GM21515 (cell line): ENCODE measurements at regions not wholly inside any gene's neighbourhood (a gene's known extent, or its start where the extent isn't known, plus 50 kb on each side); places are given as distances from the start of the nearest gene placed in this dataset.
"Not testable (repeated sequence)": the region's sequence is repeated elsewhere in the genome, so short reads cannot be mapped to it uniquely, and the experiment has no call there.

ENCODE experiments used
- ATAC-seq: cut with Tn5 transposase; IDR thresholded peaks from one replicate; pipeline ENCODE4 v1.9.1; 2021; ENCODE audit not compliant: unreplicated experiment

DNA sequence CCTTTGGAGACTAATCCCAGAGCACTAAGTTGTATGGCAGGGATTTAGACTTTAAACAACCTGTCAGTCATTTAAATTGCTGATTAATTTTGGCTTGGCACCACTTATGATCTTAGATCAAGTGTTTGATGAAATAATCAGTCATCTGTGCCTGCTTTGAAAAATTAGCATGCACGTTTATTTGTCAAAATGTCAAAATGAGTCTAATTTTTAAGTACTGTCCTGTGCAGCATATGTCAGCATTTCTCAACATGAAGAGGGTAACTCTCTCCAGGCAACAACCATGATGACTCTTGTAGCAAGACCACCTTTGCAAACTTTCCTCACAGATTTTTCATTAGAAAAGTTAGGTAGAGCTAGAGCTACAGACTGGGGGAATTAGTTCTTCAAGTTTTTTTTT lies 155.7 kb upstream of the GJE1 start:
- ATAC-seq, result no peak

DNA sequence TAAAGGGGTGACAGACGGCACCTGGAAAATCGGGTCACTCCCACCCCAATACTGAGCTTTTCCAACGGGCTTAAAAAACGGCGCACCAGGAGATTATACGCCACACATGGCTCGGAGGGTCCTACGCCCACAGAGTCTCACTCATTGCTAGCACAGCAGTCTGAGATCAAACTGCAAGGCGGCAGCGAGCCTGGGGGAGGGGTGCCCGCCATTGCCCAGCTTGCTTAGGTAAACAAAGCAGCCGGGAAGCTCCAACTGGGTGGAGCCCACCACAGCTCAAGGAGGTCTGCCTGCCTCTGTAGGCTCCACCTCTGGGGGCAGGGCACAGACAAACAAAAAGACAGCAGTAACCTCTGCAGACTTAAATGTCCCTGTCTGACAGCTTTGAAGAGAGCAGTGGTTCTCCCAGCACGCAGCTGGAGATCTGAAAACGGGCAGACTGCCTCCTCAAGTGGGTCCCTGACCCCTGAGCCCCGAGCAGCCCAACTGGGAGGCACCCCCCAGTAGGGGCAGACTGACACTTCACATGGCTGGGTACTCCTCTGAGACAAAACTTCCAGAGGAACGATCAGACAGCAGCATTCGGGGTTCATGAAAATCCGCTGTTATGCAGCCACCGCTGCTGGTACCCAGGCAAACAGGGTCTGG lies 162.8 kb upstream of the GJE1 start:
- ATAC-seq, result not testable (repeated sequence)

DNA sequence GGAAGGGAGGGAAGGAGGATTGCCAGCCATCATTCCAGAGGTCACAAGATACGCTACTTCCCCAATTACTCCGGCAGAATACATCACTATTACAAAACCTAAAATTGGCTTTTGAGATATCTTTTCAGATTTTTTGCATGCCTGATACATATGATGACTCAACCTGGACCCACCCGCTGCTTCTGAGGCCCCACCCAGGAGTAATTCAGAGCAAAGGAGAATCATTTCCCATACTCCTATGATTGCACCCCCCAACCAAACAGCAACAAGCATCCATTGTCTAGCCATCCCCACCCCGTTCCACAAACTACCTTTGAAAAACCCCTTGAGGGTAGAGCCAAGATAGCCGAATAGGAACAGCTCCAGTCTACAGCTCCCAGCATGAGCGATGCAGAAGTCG lies 163.5 kb upstream of the GJE1 start:
- ATAC-seq, result no peak

DNA sequence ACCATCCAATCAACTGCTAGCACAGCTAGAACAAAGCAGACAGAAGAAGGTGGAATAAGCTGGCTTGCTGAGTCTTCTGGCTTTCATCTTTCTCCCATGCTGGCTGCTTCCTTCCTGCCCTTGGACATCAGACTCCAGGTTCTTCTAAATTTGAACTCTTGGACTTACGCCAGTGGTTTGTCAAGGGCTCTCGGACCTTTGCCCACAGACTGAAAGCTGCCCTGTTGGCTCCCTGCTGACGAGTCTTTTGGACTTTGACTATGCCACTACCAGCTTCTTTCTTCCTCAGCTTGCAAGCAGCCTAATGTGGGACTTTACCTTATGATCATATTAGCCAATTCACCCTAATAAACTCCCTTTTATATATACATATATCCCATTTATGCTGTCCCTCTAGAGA lies 164.1 kb upstream of the GJE1 start:
- ATAC-seq, result no peak

DNA sequence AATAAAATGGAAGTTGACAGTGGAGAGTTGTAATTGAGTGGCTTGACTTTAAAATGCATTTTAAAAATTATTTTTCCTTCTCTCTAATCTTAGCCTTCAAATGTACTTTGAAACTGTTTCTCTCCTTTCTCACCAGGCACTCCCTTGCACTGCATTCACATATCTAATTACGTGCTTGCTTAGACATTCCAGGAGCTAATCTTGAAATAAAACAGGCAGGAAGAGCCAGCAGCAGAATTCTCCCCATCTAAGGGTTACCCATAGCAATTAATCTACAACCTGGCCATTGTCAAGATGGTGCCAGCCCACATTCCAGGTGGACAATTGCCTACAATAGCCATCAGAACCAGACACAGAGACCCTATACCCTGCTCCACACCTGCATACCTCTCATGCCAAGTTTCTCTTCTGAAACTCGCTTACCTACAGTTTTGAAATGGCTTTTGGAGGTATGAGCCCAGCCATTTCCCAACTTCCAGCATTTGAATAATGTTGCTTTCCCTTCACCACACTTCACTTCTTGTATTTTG lies 167.6 kb upstream of the GJE1 start:
- ATAC-seq, result no peak

DNA sequence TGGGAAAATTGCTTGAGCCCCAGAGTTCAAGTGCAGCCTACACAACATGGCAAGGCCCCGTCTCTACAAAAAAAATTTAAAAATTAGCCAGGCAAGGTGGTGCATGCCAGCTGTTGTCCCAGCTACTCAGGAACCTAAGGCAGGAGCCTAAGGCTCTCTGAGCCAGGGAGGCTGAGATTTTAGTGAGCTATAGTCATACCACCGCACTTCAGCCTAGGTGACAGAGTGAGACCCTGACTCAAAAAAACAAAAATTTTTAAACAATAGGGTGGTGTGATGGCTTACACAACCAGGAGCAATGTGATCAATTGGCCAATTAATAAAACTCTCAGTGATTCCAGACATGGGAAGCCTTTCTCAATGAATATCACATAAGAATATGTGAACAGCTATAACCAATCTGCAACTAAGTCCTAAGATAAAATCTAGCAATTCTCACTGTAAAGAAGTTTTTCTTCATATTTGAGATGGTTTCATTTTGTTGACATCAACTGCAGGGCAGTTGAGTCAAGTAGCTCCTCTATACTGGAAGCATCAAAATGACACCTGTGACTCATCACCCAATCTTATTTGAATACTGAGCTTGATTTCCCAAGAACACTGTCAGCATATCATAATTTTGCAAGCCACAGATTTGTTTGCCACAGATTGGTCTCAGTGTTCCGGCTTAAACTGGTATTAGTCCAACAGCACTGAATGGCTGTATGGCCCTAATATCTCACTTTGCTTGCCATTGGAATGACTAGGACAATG lies 169.0 kb upstream of the GJE1 start:
- no peak for ATAC-seq

DNA sequence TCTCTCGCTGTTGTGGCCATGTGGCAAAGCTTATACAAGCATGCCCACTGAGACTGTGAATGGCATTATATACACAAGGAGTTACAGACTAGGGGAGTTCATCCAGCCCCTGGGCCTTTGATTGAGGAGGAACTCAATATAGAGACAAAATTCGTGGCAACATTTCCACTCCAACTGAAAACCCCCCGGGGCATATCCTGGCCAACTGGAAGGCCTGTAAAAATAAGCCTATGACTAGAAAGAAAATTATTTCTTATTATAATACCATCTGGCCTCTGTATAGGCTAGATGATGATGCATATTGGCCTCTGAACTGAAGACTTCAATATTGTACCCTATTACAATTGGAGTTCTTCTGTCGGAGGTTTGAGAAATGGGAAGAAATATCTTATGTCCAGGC lies 175.5 kb upstream of the GJE1 start:
- ATAC-seq, result no peak

DNA sequence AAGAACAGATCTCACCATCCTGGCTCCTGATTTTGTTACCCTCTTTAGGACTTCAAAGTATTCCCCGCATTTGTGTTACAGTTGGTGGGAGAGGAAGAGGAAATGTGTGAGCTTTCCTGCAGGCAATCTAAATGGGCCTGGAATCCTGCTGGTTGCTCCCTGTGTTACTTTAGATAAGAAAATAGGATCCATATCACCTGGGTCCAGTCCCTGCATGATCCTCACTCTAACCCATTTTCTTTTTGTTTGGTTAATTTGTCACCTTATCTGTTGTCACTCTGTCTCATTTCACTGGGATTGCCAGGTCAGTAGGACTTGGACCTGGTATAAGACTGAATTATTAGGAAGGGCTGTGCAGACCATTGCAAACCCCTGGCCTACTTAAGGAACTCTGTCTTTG lies 175.9 kb upstream of the GJE1 start:
- no peak for ATAC-seq

DNA sequence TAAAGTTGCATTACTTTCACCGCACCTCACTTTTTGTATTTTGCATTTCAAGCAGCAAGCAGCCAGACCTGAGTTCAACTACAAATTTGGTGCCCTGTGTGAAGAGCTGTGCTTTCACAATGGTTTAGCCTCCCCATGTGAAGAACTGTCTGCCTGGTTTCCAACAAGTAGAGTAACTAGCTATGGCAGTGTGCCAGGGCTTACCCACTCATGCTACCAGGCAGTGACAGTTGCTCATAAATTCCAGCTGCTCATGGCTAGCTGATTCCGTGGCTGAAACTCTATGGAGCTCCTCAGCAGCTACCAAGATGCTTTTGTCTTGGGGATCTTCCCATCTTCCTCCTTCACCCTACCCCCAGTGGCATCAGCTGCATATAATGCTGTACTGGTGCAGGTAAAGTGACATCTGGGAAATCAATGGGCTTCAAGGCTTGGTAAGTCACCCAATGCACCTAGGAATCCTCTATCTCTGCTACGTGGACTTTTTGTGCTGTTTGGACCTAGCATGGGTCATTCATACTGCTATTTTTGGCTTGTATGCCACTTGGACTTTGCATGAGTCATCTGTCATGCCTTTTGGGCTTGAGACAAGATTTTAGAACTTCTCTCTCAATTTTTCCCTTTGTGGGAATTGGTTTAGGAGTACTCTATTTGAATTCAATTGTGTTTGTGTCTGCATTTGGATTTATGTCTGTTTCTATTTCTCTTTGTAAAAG lies 176.5 kb upstream of the GJE1 start:
- no peak for ATAC-seq

DNA sequence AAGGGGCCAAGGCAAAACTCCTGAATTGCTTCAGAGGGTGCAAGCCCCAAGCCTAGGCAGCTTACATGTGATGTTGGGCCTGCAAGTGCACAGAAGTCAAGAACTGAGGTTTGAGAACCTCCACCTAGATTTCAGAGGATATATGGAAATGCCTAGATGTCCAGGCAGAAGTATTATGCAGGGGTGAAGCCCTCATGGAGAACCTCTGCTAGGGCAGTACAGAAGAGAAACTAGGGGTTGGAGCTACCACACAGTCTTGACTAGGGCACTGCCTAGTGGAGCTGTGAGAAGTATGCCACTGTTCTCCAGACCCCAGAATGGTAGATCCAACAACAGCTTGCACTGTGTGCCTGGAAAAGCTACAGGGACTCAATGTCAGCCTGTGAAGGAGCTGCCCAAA lies 179.7 kb upstream of the GJE1 start:
- ATAC-seq, result no peak

DNA sequence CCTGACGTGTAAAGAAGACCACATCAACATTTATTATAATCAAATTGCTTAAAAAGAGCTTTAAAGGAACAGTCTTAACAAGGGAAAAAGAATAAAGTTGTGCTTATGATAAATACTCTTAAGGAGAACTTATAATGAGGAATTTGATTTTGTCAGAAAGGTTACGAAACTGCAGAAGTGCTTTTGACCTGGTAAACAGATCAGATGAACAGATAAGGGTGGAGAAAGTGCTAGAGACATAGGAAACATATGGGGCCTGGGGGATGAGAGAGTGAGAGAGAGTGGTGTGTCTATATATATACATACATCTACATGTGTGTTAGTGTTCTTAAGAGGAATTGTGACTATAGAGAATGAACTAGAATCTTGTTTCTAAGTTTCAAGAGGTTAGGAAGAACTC lies 186.2 kb upstream of the GJE1 start:
- ATAC-seq, result no peak

DNA sequence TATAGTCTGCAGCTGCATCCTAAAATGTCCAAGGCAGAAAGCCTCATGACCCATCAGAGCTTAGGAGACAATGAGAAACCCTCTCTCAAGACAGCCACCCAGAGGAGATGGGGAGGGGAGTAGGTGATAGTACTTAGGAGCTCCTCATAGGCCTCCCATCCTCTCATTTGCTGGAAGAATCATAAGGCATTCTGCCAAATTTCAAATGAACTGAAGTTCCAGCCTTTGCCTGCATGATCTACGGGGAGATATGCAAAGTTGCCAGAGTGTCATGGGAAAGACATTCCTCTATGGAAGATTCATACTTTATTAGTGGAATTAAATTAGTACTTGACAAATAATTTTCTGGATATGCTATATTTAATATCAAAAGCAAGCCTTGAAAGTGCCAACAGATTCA lies 194.1 kb upstream of the GJE1 start:
- no peak for ATAC-seq

DNA sequence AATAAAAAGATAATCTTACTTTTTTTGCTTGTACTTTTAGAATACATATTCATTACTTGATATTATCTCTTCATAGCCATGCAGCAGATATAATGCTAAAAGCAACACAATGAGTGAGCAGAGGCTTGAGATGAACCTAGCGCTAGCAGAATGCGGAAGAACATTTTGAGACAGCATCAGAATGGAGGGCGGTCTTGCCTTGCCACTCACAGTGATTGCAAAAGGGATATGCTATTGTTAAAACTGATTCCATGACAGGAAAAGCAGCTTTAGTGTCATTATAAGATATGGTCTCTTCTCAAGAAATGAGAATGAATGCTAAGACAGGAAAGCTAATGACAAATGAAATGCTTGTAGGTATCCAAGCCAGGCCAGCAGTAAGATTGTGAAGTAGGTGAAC lies 200.0 kb upstream of the GJE1 start:
- ATAC-seq, result no peak

DNA sequence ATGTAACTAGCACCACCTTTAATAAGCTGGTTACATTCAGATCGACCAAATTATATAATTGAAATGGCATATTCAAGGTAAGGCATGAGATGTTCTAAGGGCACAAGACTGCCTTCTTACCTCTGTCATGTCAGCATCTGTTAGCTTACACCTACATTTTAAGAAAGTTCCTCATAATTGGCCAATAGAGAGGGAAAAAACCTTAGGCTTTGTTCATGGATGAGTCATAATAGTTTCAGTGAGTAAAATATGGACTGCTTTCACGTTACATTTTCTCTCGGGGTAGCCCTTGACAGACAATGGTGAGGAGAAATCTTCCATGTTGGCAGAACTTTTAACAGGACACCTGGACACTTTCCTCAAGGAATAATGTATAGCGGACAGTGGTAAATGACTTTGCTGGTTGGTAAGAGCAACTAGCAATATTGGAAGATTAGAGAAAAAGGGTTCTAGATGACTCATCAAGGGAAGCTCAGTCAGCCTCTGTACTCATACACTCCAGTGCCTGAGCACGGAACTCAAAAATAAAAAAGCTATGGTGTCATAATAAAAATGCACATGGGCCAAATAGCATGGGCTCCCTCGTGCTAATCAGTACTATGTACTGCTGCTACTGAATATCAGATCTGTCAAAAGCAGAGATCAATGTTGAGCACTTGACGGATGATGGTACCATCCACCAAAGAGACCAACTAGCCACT lies 206.4 kb upstream of the GJE1 start:
- ATAC-seq, result not testable (repeated sequence)

DNA sequence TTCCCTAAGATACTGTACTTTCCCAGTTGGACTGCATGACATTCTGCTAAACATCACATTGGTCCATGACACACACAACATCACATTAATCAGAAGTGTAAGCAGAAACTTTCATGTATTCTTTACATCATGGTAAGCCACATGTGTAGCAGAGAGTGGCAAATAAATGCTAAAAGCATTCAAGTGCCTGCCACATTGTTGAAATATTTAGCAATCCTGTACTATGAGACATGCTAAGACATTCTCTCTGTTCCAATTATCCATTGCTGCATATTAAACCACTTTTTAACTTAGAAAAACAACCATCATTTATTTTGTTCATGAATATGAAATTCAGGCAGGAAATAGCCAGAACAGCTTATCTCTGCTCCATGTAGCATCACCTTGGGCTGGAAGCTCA lies 207.7 kb upstream of the GJE1 start:
- ATAC-seq, result no peak

DNA sequence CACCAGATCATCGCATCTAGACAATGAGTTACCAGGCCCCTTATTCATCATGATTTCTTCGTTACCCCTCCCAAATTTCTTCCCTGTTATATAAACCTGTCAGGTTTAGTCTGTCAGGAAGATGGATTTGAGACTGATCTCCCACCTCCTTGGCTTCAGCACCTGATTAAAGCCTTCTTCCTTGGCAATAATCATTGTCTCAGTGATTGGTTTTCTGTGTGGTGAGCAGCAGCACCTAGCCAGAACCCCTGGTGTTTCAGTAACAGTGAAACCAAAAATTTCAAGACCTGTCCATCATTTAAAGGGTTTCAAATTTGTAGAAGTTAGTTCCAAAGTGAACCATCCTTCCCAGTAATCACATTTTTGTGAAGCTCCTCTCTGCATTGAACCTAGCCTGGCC lies 209.8 kb upstream of the GJE1 start:
- no peak for ATAC-seq

DNA sequence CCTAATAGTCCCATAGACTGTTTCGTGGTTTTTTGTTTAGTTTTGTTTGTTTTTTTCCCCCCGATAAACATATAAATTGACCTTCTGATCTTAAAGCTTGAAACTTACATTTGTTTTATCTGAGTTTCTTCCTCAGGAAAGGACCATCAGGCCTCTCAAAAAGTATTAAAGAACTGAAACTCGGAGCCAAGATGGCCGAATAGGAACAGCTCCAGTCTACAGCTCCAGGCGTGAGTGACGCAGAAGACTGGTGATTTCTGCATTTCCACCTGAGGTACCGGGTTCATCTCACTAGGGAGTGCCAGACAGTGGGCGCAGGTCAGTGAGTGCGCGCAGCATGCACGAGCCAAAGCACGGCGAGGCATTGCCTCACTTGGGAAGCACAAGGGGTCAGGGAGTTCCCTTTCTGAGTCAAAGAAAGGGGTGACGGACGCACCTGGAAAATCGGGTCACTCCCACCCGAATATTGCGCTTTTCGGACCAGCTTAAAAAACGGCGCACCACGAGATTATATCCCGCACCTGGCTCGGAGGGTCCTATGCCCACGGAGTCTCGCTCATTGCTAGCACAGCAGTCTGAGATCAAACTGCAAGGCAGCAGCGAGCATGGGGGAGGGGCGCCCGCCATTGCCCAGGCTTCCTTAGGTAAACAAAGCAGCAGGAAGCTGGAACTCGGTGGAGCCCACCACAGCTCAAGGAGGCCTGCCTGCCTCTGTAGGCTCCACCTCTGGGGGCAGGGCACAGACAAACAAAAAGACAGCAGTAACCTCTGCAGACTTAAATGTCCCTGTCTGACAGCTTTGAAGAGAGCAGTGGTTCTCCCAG lies 215.8 kb upstream of the GJE1 start:
- ATAC-seq, result not testable (repeated sequence)

DNA sequence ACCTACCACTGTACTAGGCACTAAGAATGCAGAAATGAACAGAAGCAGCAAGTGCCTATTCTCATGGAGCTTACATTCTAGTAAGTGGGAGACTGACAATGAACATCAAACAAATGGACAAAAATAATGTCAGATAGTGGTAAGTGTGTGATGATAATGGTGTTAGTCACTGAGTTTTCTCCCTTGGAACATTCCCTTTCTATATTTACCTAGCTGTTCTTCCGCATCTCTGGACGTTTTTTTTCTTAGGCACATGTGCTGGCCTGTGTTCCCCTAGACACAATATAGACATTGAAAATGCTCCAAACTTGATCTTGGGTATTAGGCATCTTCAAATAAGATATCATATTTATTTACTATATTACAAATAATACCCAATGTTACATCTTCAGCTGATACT lies 218.1 kb upstream of the GJE1 start:
- no peak for ATAC-seq

DNA sequence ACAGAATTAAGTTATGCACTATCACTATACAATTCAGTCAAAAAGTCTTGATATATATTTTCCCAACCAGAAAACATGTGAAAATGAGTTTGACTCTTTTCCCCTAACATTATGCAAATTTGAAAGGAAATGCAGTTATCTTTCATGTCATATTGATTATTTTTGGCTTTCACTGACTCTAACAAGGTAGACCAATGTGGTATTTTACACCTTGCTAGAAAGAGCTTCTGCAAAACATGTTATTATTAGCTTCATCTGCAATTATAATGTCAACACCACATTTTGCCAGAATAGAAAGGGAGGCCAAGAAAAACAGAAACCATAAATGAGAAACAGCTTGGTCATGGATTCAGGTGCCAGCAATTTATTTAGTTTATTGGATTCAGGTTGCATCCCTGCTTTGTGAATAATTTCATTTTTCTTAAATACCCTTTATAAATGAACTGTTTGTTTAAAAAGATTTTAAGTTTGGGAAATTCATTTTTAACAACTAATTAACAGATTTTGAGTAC lies 226.1 kb upstream of the GJE1 start:
- no peak for ATAC-seq

DNA sequence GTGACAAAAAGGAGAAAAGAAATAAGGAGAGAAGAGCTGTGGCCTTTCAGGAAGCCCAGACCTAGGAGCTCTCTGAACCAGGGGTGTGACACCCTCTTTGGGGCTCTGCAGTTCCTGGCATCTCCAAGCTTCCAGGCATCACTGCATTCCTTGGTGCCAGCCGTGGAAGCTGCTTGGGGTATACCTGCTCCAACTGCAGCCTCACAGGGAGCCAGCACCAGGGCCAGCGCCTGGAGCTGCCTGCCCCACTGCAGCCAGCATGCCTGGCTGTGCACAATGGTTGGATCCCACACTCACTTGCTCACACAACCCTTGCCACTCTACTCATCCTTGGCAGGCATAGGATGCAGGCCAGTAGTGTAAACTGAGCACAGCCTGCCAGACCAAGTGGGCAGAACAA lies 242.1 kb upstream of the GJE1 start:
- ATAC-seq, result no peak
